ENCODE measurements at regions not wholly inside any gene's neighbourhood (a gene's known extent, or its start where the extent isn't known, plus 50 kb on each side); places are given as distances from the start of the nearest gene placed in this dataset.

DNA sequence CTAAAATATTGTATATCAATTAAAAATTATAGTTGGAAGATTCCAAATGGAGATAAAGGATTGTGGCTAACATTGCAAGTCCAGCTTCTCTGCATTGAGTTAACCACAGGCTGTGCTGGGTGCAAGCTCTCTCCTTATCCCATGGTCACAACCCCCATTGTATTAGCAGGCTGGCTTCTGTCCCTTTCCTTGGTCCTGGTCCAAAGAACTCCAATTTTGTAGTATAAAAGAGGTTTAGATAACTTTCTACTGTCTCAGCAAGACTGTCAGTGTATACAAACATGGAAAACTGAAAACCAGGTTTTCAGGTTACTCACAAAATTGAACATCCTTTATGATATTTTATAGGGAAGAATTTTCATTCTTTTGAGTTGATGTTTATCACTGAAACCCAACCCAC is 76.6 kb upstream of the HS3ST3A1 start:
- H3K4me1 ChIP-seq (ENCODE audit: control insufficient read depth in 2 of 2, insufficient read depth in 2 of 2, low read length in 2 of 2), result no peaks in the 10 kb centered on the region
- H3K79me2 ChIP-seq (ENCODE audit: control insufficient read depth, insufficient read depth, low read length), result no peaks in the 10 kb centered on the region
- no peak overlapping the region for H3K27ac Mint-ChIP-seq
- H4K20me1 ChIP-seq (ENCODE audit: control insufficient read depth, insufficient read depth, low read length, poor library complexity, severe bottlenecking), result no peaks in the 10 kb centered on the region
- DNase-seq, result no peak
- no peak overlapping the region for H3K9ac ChIP-seq (ENCODE audit: low read length)
- CTCF ChIA-PET, result no interaction called here
- H3K4me2 ChIP-seq (replicated peaks; ENCODE audit: low read depth, low read length, poor library complexity, severe bottlenecking), result no peak overlapping the region
- POLR2A ChIA-PET, result no interaction called here
- no peak for ATAC-seq (ENCODE audit: low read depth)
- TF ChIP-seq EZH2 (IDR thresholded peaks at IDR 0.05; ENCODE audit: borderline replicate concordance, insufficient read depth, low read depth, low read length, poor library complexity, severe bottlenecking), result no peak
- TF ChIP-seq, protein P1, sequence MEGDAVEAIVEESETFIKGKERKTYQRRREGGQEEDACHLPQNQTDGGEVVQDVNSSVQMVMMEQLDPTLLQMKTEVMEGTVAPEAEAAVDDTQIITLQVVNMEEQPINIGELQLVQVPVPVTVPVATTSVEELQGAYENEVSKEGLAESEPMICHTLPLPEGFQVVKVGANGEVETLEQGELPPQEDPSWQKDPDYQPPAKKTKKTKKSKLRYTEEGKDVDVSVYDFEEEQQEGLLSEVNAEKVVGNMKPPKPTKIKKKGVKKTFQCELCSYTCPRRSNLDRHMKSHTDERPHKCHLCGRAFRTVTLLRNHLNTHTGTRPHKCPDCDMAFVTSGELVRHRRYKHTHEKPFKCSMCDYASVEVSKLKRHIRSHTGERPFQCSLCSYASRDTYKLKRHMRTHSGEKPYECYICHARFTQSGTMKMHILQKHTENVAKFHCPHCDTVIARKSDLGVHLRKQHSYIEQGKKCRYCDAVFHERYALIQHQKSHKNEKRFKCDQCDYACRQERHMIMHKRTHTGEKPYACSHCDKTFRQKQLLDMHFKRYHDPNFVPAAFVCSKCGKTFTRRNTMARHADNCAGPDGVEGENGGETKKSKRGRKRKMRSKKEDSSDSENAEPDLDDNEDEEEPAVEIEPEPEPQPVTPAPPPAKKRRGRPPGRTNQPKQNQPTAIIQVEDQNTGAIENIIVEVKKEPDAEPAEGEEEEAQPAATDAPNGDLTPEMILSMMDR (IDR thresholded peaks at IDR 0.05), result no peak
- no peak overlapping the region for H3K4me3 Mint-ChIP-seq
- H3K36me3 ChIP-seq (replicated peaks in 1 of 2; ENCODE audit: control extremely low read depth in 1 of 2, control insufficient read depth in 1 of 2, extremely low read depth in 1 of 2, insufficient read depth in 2 of 2, low read length in 1 of 2), result no peaks in the 10 kb centered on the region
- intact Hi-C loops (cut with micrococcal nuclease), result no loop called here
- no peak overlapping the region for H3K4me3 ChIP-seq (ENCODE audit: control extremely low read depth in 1 of 5, extremely low read depth in 1 of 5, insufficient read depth in 1 of 5, low read depth in 2 of 5, low read length in 4 of 5)
- no peak overlapping the region for H3K27ac ChIP-seq (ENCODE audit: low read length in 2 of 2)
- H2AFZ ChIP-seq (ENCODE audit: insufficient read depth, low read depth, low read length, poor library complexity, severe bottlenecking), result no peak overlapping the region
- peaks cover 14% of the 10 kb centered on the region for H3K27me3 Mint-ChIP-seq
- H3K9me3 ChIP-seq (ENCODE audit: control extremely low read depth in 1 of 3, control insufficient read depth in 2 of 3, insufficient read depth in 1 of 3, low read length in 2 of 3), result no peaks in the 10 kb centered on the region
- H3K9me3 Mint-ChIP-seq (ENCODE audit: insufficient read depth), result no peaks in the 10 kb centered on the region
- H3K4me1 Mint-ChIP-seq, result no peaks in the 10 kb centered on the region
- no peaks in the 10 kb centered on the region for H3K27me3 ChIP-seq (replicated peaks in 1 of 4; ENCODE audit: control extremely low read depth in 1 of 4, control insufficient read depth in 3 of 4, insufficient read depth in 4 of 4, low read length in 3 of 4)

DNA sequence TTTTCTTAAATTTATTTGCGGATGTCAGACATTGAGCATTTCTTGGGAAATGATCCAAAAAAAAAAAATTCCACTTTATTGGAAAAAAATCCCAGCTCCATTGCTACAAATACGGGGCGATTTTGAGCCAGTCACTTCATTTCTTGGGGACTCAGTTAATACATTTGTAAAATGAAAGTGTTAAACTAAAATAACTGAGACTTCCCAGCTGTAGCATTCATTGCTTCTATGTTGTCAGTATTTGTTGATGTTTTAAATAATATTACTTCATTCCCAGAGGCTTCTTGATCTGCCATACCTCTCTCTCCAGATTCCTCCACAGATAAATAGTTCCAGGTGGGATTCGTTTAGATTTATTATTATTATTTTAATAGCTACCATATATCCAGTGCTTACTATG is 77.1 kb upstream of the HS3ST3A1 start:
- DNase-seq, result no peak
- H3K9ac ChIP-seq (ENCODE audit: low read length), result no peak overlapping the region
- H3K79me2 ChIP-seq (ENCODE audit: control insufficient read depth, insufficient read depth, low read length), result no peaks in the 10 kb centered on the region
- H3K36me3 ChIP-seq (replicated peaks in 1 of 2; ENCODE audit: control extremely low read depth in 1 of 2, control insufficient read depth in 1 of 2, extremely low read depth in 1 of 2, insufficient read depth in 2 of 2, low read length in 1 of 2), result no peaks in the 10 kb centered on the region
- no peak overlapping the region for H2AFZ ChIP-seq (ENCODE audit: insufficient read depth, low read depth, low read length, poor library complexity, severe bottlenecking)
- no peak for ATAC-seq (ENCODE audit: low read depth)
- POLR2A ChIA-PET, result no interaction called here
- no peaks in the 10 kb centered on the region for H3K27me3 ChIP-seq (replicated peaks in 1 of 4; ENCODE audit: control extremely low read depth in 1 of 4, control insufficient read depth in 3 of 4, insufficient read depth in 4 of 4, low read length in 3 of 4)
- intact Hi-C loops (cut with micrococcal nuclease), result no loop called here
- H4K20me1 ChIP-seq (ENCODE audit: control insufficient read depth, insufficient read depth, low read length, poor library complexity, severe bottlenecking), result no peaks in the 10 kb centered on the region
- CTCF ChIA-PET, result no interaction called here
- no CpG with 5 or more reads among the region's 4 CpGs for WGBS (ENCODE audit: insufficient coverage)
- no peak overlapping the region for H3K27ac Mint-ChIP-seq
- no peak overlapping the region for H3K27ac ChIP-seq (ENCODE audit: low read length in 2 of 2)
- H3K4me3 Mint-ChIP-seq, result no peak overlapping the region
- peaks cover 11% of the 10 kb centered on the region for H3K27me3 Mint-ChIP-seq
- H3K4me1 ChIP-seq (ENCODE audit: control insufficient read depth in 2 of 2, insufficient read depth in 2 of 2, low read length in 2 of 2), result no peaks in the 10 kb centered on the region
- H3K9me3 Mint-ChIP-seq (ENCODE audit: insufficient read depth), result no peaks in the 10 kb centered on the region
- TF ChIP-seq EZH2 (IDR thresholded peaks at IDR 0.05; ENCODE audit: borderline replicate concordance, insufficient read depth, low read depth, low read length, poor library complexity, severe bottlenecking), result no peak
- TF ChIP-seq, protein P1 (IDR thresholded peaks at IDR 0.05), result no peak
- no peak overlapping the region for H3K4me3 ChIP-seq (ENCODE audit: control extremely low read depth in 1 of 5, extremely low read depth in 1 of 5, insufficient read depth in 1 of 5, low read depth in 2 of 5, low read length in 4 of 5)
- no peaks in the 10 kb centered on the region for H3K4me1 Mint-ChIP-seq
- H3K9me3 ChIP-seq (ENCODE audit: control extremely low read depth in 1 of 3, control insufficient read depth in 2 of 3, insufficient read depth in 1 of 3, low read length in 2 of 3), result no peaks in the 10 kb centered on the region
- no peak overlapping the region for H3K4me2 ChIP-seq (replicated peaks; ENCODE audit: low read depth, low read length, poor library complexity, severe bottlenecking)

All from B cell (primary cell).